ENCODE measurements at regions not wholly inside any gene's neighbourhood (a gene's known extent, or its start where the extent isn't known, plus 50 kb on each side); places are given as distances from the start of the nearest gene placed in this dataset.
"Not testable (repeated sequence)": the region's sequence is repeated elsewhere in the genome, so short reads cannot be mapped to it uniquely, and the experiment has no call there.

DNA sequence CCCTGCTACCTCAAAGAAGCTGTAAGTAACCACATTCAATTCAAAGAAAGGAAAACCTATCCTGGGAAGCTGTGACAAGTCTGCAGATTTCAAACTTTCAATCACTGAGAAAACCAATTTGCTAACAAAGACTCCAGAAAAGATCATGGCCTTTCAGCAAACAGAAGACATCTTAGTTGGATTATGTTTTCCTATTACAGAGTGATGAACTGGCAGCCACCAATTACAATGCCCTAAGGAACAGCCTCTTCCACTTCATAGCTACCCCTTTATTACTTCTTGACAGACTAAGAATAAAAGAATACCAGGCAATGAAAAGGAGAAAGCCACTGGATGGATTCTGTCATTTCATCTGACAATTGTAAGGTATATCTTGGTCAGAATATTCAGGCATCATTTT, 128.2 kb upstream of the RASEF start:
- ChIA-PET POLR2A (no interaction called here), CTCF (no interaction called here)
- no peak for DNase-seq
- Mint-ChIP-seq H3K27me3 (no peaks in the 10 kb centered on the region), H3K27ac (no peak overlapping the region), H3K9me3 (no peaks in the 10 kb centered on the region), H3K4me3 (no peak overlapping the region), H3K36me3 (ENCODE audit: low read depth) (no peaks in the 10 kb centered on the region), H3K4me1 (no peaks in the 10 kb centered on the region)

DNA sequence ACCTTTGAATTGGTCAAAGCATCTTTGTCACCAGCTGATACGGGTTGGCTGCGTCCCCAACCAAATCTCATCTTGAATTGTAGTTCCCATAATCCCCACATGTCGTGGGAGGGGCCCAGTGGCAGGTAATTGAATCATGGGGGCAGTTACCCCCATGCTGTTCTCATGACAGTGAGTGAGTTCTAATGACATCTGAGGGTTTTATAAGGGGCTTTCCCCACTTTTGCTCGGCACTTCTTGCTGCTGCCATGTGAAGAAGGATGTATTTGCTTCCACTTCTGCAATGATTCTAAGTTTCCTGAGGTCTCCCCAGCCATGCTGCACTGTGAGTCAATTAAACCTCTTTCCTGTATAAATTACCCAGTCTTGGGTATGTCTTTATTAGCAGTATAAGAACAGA, 126.1 kb upstream of the RASEF start:
- DNase-seq; H3K36me3 Mint-ChIP-seq (ENCODE audit: low read depth); H3K27me3 Mint-ChIP-seq; POLR2A ChIA-PET; H3K27ac Mint-ChIP-seq; H3K4me1 Mint-ChIP-seq; H3K9me3 Mint-ChIP-seq; CTCF ChIA-PET; H3K4me3 Mint-ChIP-seq: not testable (repeated sequence)

DNA sequence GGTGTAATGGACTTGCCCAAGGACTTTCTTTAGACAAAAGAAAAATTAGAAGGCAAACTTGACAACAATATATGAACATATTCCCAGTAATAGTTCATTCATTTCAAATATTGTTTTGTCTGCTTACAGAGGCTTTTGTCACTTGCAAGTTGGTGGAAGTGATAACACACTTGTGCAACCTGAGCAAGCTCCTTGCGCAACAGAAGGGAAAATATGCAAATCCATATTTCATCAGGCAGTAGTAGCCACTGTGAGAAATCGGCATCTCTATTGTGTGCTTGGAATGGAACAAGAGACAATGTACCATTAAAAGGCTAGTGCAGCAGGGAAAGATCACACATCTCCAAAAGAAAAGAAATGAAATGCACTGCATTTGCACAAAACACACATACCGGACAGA, 125.3 kb upstream of the RASEF start:
- Mint-ChIP-seq H3K9me3 (no peaks in the 10 kb centered on the region), H3K27me3 (no peaks in the 10 kb centered on the region), H3K27ac (no peak overlapping the region), H3K4me3 (no peak overlapping the region), H3K4me1 (no peaks in the 10 kb centered on the region), H3K36me3 (ENCODE audit: low read depth) (no peaks in the 10 kb centered on the region)
- ChIA-PET POLR2A (no interaction called here), CTCF (no interaction called here)
- no peak for DNase-seq

DNA sequence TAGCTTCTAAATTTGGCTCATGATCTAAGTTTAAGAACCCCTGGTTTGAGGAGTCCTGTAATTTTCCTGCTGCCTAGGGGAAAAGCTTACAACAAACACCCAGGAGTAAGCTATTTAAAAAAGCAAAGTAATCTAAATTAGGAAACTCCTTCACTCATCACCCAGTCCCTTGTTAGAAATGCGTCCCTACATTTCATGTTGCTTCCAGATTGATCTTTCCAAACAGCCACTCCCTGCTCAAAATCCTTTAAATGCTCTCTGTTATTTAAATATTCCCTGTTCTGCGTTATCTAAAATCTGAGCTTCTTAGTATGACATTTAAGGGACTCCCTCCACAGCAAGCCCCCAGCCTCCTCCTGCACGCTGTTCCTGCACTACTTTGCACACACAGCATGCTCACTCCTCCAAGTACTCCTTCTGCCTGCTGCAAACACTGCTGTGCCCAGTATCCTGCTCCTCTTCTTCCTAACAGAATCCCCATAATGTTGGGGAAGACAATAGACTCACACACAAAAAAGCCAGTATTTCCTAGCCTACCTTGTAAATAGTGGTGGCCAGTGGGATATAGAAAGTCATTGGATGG, 123.3 kb upstream of the RASEF start:
- Mint-ChIP-seq H3K9me3 (no peaks in the 10 kb centered on the region), H3K36me3 (ENCODE audit: low read depth) (no peaks in the 10 kb centered on the region), H3K4me1 (no peaks in the 10 kb centered on the region), H3K4me3 (no peak overlapping the region), H3K27ac (no peak overlapping the region), H3K27me3 (no peaks in the 10 kb centered on the region)
- ChIA-PET CTCF (no interaction called here), POLR2A (no interaction called here)
- DNase-seq: no peak

DNA sequence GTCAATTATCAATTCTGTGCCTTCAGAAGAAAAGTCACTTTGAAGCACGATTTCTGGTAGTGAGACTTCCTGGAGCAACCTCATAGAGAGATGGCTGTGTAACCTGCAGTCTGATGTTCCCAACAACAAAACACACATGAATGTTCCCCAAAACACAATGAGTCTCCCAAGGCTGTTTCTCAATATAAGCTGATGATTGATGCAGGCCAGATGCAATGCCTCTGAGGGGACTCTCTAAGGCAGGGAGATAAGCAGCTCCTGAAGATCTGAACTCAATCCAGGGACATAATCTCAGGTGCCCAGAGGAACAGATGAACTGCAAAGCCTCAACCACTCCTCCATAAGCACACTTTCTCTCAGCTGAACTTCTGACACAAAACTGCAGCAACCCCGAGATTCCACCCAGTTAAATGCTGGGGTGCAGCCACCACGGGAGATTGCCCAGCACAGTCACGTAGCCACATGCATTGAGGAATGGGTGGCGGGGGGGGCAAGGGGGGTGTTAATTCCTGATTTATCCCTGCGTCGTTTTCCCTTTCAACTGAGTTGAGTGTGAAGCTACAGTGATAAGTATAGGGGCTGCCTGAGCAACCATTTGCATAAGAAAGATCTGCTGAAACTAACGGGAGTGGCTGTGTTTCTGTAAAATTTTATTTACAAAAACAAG, 122.7 kb upstream of the RASEF start:
- POLR2A ChIA-PET: no interaction called here
- Mint-ChIP-seq H3K4me3 (no peak overlapping the region), H3K27ac (no peak overlapping the region), H3K9me3 (no peaks in the 10 kb centered on the region), H3K4me1 (no peaks in the 10 kb centered on the region), H3K36me3 (ENCODE audit: low read depth) (no peaks in the 10 kb centered on the region), H3K27me3 (no peaks in the 10 kb centered on the region)
- no peak for DNase-seq
- CTCF ChIA-PET: no interaction called here

DNA sequence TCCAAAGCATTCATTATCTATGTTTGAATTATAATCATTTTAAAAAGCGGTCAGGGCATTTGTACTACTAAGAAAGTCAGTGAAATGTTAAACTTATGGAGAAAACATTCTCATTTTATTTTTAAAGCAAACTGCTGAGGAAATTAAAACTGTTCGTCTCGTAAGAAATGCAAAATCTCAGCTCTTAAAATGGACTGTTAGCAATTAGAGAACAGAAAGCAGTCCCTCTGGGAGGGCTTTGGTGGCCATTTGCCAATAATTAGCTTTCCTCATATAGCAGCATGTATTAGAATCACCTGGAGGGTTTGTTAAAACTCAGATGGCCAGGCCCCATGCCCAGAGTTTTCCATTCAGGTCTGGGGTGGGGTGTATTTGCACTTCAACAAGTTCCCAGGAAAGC, 120.7 kb upstream of the RASEF start:
- H3K9me3 Mint-ChIP-seq: no peaks in the 10 kb centered on the region
- H3K27ac Mint-ChIP-seq: no peak overlapping the region
- H3K4me1 Mint-ChIP-seq: no peaks in the 10 kb centered on the region
- H3K27me3 Mint-ChIP-seq: no peaks in the 10 kb centered on the region
- POLR2A ChIA-PET: no interaction called here
- CTCF ChIA-PET: interaction anchor here (0.6 kb wide), 1 partner anchor 776 kb away, joined by 3 read pairs; no protein-coding TSS in a partner anchor
- H3K36me3 Mint-ChIP-seq (ENCODE audit: low read depth): no peaks in the 10 kb centered on the region
- DNase-seq: no peak
- H3K4me3 Mint-ChIP-seq: no peak overlapping the region

DNA sequence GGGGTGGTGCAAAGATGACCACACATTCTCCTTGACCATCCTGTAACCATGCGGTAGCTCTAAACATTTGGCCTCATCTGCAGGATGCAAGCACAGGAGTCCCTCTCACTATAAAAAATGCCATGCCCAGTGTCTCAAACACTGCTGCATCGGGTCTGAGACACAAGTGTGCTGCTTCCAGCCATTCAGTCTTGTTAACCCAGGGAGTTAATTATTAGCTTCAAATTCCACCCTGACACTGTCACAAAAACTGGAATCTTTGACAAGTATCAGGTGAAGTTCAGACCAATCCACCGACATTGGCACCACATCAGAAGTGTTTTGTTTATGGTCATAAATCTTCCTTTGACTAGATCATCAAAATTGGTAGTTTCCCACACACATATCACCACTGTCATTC, 119.1 kb upstream of the RASEF start:
- Mint-ChIP-seq H3K9me3 (no peaks in the 10 kb centered on the region), H3K27ac (no peak overlapping the region), H3K4me1 (no peaks in the 10 kb centered on the region), H3K27me3 (no peaks in the 10 kb centered on the region), H3K36me3 (ENCODE audit: low read depth) (no peaks in the 10 kb centered on the region), H3K4me3 (no peak overlapping the region)
- POLR2A ChIA-PET: no interaction called here
- CTCF ChIA-PET: no interaction called here
- DNase-seq: no peak

DNA sequence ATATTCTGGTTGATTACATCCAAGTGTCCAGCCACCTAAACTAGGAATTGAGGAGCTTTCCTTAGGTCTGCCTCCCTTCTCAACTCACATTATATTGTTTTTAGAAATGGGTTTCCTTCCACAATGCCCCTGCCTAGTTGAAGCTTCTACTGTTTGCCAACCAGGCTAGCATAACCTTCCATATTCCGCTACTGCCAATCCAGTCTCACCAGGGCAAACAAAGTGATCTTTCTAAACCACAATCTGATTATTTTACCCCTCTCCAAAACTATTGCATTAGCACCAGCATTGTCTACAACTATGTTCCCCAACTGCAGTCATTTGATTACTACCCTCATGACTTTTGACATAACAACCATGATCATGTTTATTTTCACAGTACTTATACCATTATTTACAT, 115.8 kb upstream of the RASEF start:
- H3K4me1 Mint-ChIP-seq: no peaks in the 10 kb centered on the region
- H3K27me3 Mint-ChIP-seq: no peaks in the 10 kb centered on the region
- POLR2A ChIA-PET: no interaction called here
- H3K36me3 Mint-ChIP-seq (ENCODE audit: low read depth): no peaks in the 10 kb centered on the region
- no peak for DNase-seq
- H3K9me3 Mint-ChIP-seq: peaks cover 4% of the 10 kb centered on the region
- H3K4me3 Mint-ChIP-seq: no peak overlapping the region
- CTCF ChIA-PET: no interaction called here
- H3K27ac Mint-ChIP-seq: no peak overlapping the region

DNA sequence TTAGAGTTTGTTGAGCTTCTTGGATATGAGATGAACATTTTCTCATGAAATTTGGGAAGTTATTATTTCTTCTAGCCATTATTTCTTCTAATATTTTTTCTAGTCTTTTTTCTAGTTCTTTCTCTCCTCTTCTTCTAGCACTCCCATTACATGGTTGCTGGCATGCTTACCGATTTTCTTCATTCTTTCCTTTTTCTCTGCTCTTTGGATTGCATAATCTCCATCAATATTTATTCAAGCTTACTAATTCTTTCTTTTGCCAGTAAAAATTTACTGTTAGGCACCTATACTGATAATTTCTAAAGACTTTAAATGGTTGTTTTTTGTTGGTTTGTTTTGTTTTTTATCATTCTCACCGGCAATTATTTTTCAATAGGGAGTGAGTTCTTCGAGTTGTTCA, 114.8 kb upstream of the RASEF start:
- H3K27me3 Mint-ChIP-seq: no peaks in the 10 kb centered on the region
- CTCF ChIA-PET: no interaction called here
- no peaks in the 10 kb centered on the region for H3K4me1 Mint-ChIP-seq
- H3K36me3 Mint-ChIP-seq (ENCODE audit: low read depth): no peaks in the 10 kb centered on the region
- no peak overlapping the region for H3K27ac Mint-ChIP-seq
- POLR2A ChIA-PET: no interaction called here
- peaks cover 9% of the 10 kb centered on the region for H3K9me3 Mint-ChIP-seq
- H3K4me3 Mint-ChIP-seq: no peak overlapping the region
- DNase-seq: no peak

DNA sequence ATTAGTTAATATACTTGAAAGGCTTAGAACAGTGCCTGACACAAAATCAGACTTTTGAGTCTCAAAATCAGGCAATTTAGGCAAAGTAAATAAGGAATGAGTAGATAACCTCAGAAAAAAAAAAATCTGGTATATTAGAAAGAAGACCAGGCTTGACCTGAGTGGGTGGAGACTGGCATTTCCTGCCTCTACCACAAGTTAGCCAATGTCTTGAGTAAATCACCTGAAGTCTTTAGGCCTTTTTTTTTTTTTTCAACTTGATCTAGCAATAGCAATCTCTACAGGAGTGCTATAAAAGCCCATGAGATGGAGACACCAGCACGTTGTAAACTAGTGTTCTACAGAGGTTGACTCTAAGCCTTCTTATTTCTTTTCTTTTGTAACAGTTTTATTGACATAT, 104.2 kb upstream of the RASEF start:
- H3K27ac Mint-ChIP-seq: no peak overlapping the region
- ChIA-PET POLR2A (no interaction called here), CTCF (no interaction called here)
- no peak overlapping the region for H3K4me3 Mint-ChIP-seq
- DNase-seq: no peak
- H3K9me3 Mint-ChIP-seq: peaks cover 6% of the 10 kb centered on the region
- no peaks in the 10 kb centered on the region for H3K36me3 Mint-ChIP-seq (ENCODE audit: low read depth)
- H3K4me1 Mint-ChIP-seq: no peaks in the 10 kb centered on the region
- no peaks in the 10 kb centered on the region for H3K27me3 Mint-ChIP-seq

DNA sequence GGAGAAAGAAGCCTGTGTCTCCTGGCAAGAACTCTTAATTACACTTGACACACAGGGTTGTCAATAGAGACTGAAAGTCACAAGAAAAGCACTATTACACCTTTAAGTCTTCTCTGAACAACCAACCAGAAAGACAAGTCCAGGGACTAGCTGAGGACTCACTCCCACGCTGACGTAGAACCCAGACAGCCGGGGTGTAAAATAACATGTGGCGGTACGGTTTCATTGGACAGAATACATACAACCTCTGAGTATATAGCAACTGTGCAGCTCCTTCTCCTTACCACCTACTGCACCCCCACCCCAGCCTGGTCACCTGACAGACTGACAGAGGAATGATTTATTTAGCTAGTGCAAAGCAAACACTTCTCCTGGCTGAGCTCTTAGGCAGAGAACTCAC, 103.4 kb upstream of the RASEF start:
- Mint-ChIP-seq H3K27ac (no peak overlapping the region), H3K36me3 (ENCODE audit: low read depth) (no peaks in the 10 kb centered on the region), H3K9me3 (peaks cover 6% of the 10 kb centered on the region), H3K4me1 (no peaks in the 10 kb centered on the region), H3K4me3 (no peak overlapping the region), H3K27me3 (no peaks in the 10 kb centered on the region)
- CTCF ChIA-PET: no interaction called here
- no peak for DNase-seq
- POLR2A ChIA-PET: no interaction called here

DNA sequence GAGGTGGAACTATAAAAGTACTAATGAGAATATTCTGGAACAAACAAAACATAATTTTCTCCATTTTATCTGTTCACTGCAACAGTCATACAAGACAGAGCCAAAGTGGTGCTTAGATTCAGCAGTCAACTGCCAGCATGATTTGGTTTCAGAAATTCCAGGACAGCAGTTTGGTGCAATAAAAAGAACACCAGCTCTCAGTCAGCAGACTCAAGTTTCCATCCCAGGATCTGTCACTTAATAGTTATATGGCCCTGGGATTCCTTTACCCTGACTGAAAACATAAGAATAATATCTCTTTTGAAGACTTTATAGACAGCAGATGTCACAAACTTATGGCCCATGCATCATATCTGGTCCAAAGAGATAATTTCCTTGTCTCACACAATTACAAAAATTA, 92.8 kb upstream of the RASEF start:
- CTCF ChIA-PET: no interaction called here
- POLR2A ChIA-PET: no interaction called here
- Mint-ChIP-seq H3K27me3 (no peaks in the 10 kb centered on the region), H3K9me3 (peaks cover 2% of the 10 kb centered on the region), H3K4me3 (no peak overlapping the region), H3K36me3 (ENCODE audit: low read depth) (no peaks in the 10 kb centered on the region), H3K27ac (no peak overlapping the region), H3K4me1 (no peaks in the 10 kb centered on the region)
- no peak for DNase-seq

DNA sequence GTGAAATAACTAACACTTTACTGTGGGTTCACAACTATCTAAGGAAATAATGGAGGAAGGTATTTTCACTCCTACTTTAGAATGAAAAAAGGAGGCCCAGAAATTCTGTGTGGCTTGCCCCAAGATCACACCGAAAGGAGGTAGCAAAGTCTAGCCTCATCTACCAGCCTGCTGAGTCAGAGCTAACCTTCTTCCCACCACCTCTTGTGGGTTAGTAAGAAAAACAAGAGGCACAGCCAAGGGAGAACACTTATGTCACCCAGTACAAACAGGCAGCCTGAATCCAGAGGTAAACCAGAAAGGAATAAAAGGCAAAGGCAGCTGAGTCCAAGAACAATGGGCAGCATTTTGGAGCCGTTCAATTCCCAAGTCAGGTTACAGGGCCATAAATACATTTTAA, 91.9 kb upstream of the RASEF start:
- no peak for DNase-seq
- H3K36me3 Mint-ChIP-seq (ENCODE audit: low read depth): no peaks in the 10 kb centered on the region
- no peaks in the 10 kb centered on the region for H3K4me1 Mint-ChIP-seq
- CTCF ChIA-PET: no interaction called here
- H3K9me3 Mint-ChIP-seq: peaks cover 2% of the 10 kb centered on the region
- no peak overlapping the region for H3K4me3 Mint-ChIP-seq
- no peaks in the 10 kb centered on the region for H3K27me3 Mint-ChIP-seq
- POLR2A ChIA-PET: no interaction called here
- no peak overlapping the region for H3K27ac Mint-ChIP-seq

DNA sequence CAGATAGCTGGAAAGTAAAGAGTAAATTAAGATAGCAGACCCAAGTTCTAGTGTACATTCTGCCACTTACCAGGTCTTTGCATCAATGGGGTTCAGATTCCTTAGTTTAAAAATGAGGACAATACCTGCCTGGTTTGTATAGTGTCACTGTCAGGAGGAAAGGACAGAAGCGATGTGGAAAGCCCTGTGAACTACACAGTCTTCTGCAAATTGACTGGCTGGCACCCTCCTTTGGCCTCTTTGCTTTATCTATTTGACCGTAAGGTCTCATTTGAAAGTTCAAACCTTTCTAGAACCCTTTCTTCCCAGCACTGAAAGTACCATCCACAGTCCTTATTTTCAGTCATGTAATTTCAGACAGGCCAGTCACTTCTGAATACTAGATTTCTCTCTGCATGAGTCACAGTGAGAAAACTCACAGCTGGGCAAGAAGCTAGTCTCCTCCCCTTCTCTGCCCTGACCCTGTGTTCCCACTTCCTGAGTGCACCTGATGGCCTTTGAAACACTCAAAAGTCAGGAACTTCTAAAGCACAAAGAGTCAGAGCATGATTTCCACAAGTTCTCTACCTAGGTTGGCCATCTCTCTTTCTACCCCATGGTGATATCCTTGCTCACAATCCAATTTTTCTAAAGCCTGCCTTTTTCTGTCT, 91.3 kb upstream of the RASEF start:
- H3K27me3 Mint-ChIP-seq: no peaks in the 10 kb centered on the region
- POLR2A ChIA-PET: no interaction called here
- CTCF ChIA-PET: no interaction called here
- H3K27ac Mint-ChIP-seq: no peak overlapping the region
- no peaks in the 10 kb centered on the region for H3K36me3 Mint-ChIP-seq (ENCODE audit: low read depth)
- no peak for DNase-seq
- H3K9me3 Mint-ChIP-seq: peaks cover 2% of the 10 kb centered on the region
- no peaks in the 10 kb centered on the region for H3K4me1 Mint-ChIP-seq
- H3K4me3 Mint-ChIP-seq: no peak overlapping the region

All from activated CD4-positive, alpha-beta T cell treated with anti-CD3 and anti-CD28 coated beads, Interleukin-2, amount 10 ng/mL, durations not matched to agents 7 days and 5 days (primary cell).